GM23248 (cell line): ENCODE measurements at regions not wholly inside any gene's neighbourhood (a gene's known extent, or its start where the extent isn't known, plus 50 kb on each side); places are given as distances from the start of the nearest gene placed in this dataset.
A peak's percentile ranks its signal among the peaks of the same experiment; 100 is the strongest.
"Not testable (repeated sequence)": the region's sequence is repeated elsewhere in the genome, so short reads cannot be mapped to it uniquely, and the experiment has no call there.

ENCODE experiments used
- DNase-seq: peaks from one replicate; pipeline ENCODE4 v3.0.0-alpha.2; 2015
- H2AFZ ChIP-seq: fragments of 200-600 bp; sonication (generic); 2 replicates; pipeline ENCODE4 v1.6.1; 2016; ENCODE audit warnings: antibody characterized with exemption
- H3F3A ChIP-seq: fragments of 200-600 bp; sonication (generic); 2 replicates; pipeline ENCODE4 v1.6.1; 2016; ENCODE audit warnings: mild to moderate bottlenecking, antibody characterized with exemption, mixed run types; ENCODE audit not compliant: insufficient read depth
- H3K27ac ChIP-seq: fragments of 200-600 bp; sonication (generic); 2 replicates; pipeline ENCODE4 v1.5.1; 2016; ENCODE audit warnings: mild to moderate bottlenecking
- H3K27me3 ChIP-seq: fragments of 200-600 bp; sonication (generic); replicated peaks from 2 replicates; pipeline ENCODE4 v1.6.1; 2016; ENCODE audit warnings: mild to moderate bottlenecking; ENCODE audit not compliant: insufficient read depth
- H3K36me3 ChIP-seq: fragments of 200-600 bp; sonication (generic); 2 replicates; pipeline ENCODE4 v1.6.1; 2016; ENCODE audit warnings: low read depth, mild to moderate bottlenecking
- H3K4me1 ChIP-seq: fragments of 200-600 bp; sonication (generic); 2 replicates; pipeline ENCODE4 v1.6.1; 2016; ENCODE audit warnings: mild to moderate bottlenecking; ENCODE audit not compliant: insufficient read depth
- H3K4me2 ChIP-seq: fragments of 200-600 bp; sonication (generic); one replicate; pipeline ENCODE4 v1.6.1; 2016; ENCODE audit warnings: mild to moderate bottlenecking; ENCODE audit not compliant: unreplicated experiment
- H3K4me3 ChIP-seq: fragments of 200-600 bp; sonication (generic); 2 replicates; pipeline ENCODE4 v1.5.1; 2016; ENCODE audit warnings: mild to moderate bottlenecking
- H3K79me2 ChIP-seq: fragments of 200-600 bp; sonication (generic); 2 replicates; pipeline ENCODE4 v1.6.1; 2016; ENCODE audit warnings: mild to moderate bottlenecking; ENCODE audit not compliant: insufficient read depth
- H3K9ac ChIP-seq: fragments of 200-600 bp; sonication (generic); 2 replicates; pipeline ENCODE4 v1.6.1; 2016; ENCODE audit warnings: mild to moderate bottlenecking
- H3K9me2 ChIP-seq: fragments of 200-600 bp; sonication (generic); 2 replicates; pipeline ENCODE4 v1.6.1; 2016; ENCODE audit warnings: mixed run types, mild to moderate bottlenecking, moderate library complexity; ENCODE audit not compliant: insufficient read depth
- H3K9me3 ChIP-seq: fragments of 200-600 bp; sonication (generic); one replicate; pipeline ENCODE4 v1.6.1; 2017; ENCODE audit warnings: low read depth
- H4K20me1 ChIP-seq: fragments of 200-600 bp; sonication (generic); 2 replicates; pipeline ENCODE4 v1.6.0; 2016; ENCODE audit not compliant: insufficient read depth
- EZH2 ChIP-seq: fragments of 200-600 bp; sonication (generic); IDR thresholded peaks from 2 replicates; pipeline ENCODE4 v1.6.1; 2018; ENCODE audit warnings: antibody characterized with exemption, mild to moderate bottlenecking; ENCODE audit not compliant: insufficient read depth, poor library complexity, severe bottlenecking
- EZH2phosphoT487 ChIP-seq: fragments of 200-600 bp; sonication (generic); IDR thresholded peaks from 2 replicates; pipeline ENCODE4 v1.6.1; 2018; ENCODE audit warnings: antibody characterized with exemption, moderate library complexity, mild to moderate bottlenecking, low read depth; ENCODE audit not compliant: insufficient read depth
- WGBS, 2 experiments: methylation state at CpG; one replicate each; pipeline ENCODE4 v1.1.6; 2015 to 2017; ENCODE audit warnings: low lambda C conversion rate in 2 of 2, low coverage in 1 of 2; ENCODE audit errors: missing lambda C conversion rate in 2 of 2; 5-methylcytosine and 5-hydroxymethylcytosine counted together
- in situ Hi-C: fragments of 300-500 bp; cut with MboI; formaldehyde crosslinking; loops from 2 replicates; pipeline ENCODE4 v1.15.0; 2020

DNA sequence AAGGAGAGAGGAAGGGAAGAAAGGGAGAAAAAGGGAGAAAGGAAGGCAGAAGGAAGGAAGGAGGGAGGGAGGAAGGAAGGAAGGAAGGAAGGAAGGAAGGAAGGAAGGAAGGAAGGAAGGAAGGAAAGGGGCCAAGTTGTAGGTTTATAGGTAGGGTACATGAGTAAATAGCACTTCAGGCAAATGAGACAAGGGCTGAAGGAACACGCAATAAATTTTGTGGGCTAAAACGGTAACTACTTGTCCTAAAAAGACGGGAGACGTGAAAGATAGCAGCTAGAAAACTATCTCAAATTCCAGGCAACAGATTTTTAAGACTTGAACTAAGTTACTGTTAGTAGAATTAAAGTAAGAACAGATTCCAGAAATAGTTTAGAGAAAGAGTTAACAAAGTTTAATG lies 129.3 kb upstream of the XIRP2 start:
- TF ChIP-seq EZH2, result no peak
- no peak for TF ChIP-seq EZH2phosphoT487
- Histone ChIP-seq H3K79me2 (no peaks in the 10 kb centered on the region), H3K4me3 (no peak overlapping the region), H4K20me1 (no peaks in the 10 kb centered on the region), H3K27ac (no peak overlapping the region), H3F3A (no peaks in the 10 kb centered on the region), H3K9me2 (no peaks in the 10 kb centered on the region), H3K4me1 (no peaks in the 10 kb centered on the region), H3K4me2 (no peak overlapping the region), H2AFZ (no peak overlapping the region), H3K9ac (no peak overlapping the region), H3K36me3 (no peaks in the 10 kb centered on the region), H3K9me3 (no peaks in the 10 kb centered on the region), H3K27me3 (no peaks in the 10 kb centered on the region)
- in situ Hi-C loops, result no loop called here
- 14 to 22% methylated on average over 4 of the region's 4 CpGs for WGBS, 2 experiments
- no peak for DNase-seq

DNA sequence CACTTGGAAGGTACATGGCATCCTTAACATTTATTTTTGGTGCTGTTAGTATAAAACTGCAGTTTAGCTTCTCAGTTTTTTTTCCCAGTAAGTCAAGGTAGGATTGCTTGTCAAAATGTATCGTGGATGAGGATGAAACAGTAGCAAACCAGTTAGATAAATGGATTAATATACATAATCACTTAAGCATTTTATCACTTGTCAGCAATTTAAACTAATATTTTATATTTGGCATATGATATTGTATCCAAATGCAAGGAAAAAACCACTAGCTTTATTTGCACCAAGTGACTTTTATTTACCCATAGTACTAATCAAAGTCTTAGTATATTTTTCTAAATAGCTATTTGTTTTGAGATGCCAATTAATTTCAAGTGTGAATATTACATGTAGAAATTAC lies 137.7 kb upstream of the XIRP2 start:
- H3K9me3 ChIP-seq, result peaks cover 9% of the 10 kb centered on the region
- 4 to 5% methylated on average over 1 of the region's 1 CpG for WGBS, 2 experiments
- H3K4me3 ChIP-seq, result no peak overlapping the region
- H3K9ac ChIP-seq, result no peak overlapping the region
- no peak overlapping the region for H2AFZ ChIP-seq
- no peaks in the 10 kb centered on the region for H3K79me2 ChIP-seq
- H3K36me3 ChIP-seq, result no peaks in the 10 kb centered on the region
- no peaks in the 10 kb centered on the region for H4K20me1 ChIP-seq
- no peak overlapping the region for H3K27ac ChIP-seq
- no peak for DNase-seq
- no peaks in the 10 kb centered on the region for H3K9me2 ChIP-seq
- H3K4me2 ChIP-seq, result no peak overlapping the region
- TF ChIP-seq EZH2, result no peak
- no peaks in the 10 kb centered on the region for H3F3A ChIP-seq
- in situ Hi-C loops, result no loop called here
- no peaks in the 10 kb centered on the region for H3K4me1 ChIP-seq
- no peaks in the 10 kb centered on the region for H3K27me3 ChIP-seq

DNA sequence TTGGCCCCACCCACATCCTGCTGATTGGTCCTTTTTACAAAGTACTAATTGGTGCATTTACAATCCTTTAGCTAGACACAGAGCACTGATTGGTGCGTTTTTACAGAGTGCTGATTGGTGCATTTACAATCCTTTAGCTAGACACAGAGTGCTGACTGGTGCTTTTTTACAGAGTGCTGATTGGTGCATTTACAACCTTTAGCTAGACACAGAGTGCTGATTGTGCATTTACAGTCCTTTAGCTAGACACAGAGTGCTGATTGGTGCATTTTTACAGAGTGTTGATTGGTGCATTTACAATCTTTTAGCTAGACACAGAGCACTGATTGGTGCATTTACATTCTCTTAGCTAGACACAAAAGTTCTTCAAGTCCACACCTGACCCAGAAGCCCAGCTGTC lies 144.2 kb upstream of the XIRP2 start:
- H3K4me3 ChIP-seq, H3K4me1 ChIP-seq, in situ Hi-C loops, H3K79me2 ChIP-seq, H2AFZ ChIP-seq, H3F3A ChIP-seq, H4K20me1 ChIP-seq, DNase-seq, H3K9ac ChIP-seq, H3K9me2 ChIP-seq, H3K9me3 ChIP-seq, H3K27ac ChIP-seq, H3K4me2 ChIP-seq, H3K27me3 ChIP-seq, H3K36me3 ChIP-seq: not testable (repeated sequence)
- WGBS, 2 experiments, result 33 to 45% methylated on average over 1 of the region's 1 CpG

DNA sequence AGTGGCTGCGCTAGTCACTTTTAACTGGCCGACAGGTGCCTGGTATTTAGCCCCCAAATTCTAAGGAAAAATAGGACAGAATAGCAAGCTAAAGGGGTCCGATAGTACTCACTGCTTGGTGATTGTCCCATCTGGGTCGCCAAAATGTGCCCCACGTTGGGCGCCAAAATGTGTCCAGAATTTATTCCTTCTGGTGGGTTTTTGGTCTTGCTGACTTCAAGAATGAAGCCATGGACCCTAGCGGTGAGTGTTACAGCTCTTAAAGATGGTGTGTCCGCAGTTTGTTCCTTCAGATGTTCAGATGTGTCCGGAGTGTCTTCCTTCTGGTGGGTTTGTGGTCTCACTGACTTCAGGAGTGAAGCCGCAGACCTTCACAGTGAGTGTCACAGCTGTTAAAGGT lies 144.8 kb upstream of the XIRP2 start:
- H3K27ac ChIP-seq, H3K9ac ChIP-seq, H3K4me1 ChIP-seq, in situ Hi-C loops, H3K4me2 ChIP-seq, H2AFZ ChIP-seq, H3K27me3 ChIP-seq, H3K4me3 ChIP-seq, H3K9me3 ChIP-seq, H3F3A ChIP-seq, H4K20me1 ChIP-seq, H3K9me2 ChIP-seq, H3K36me3 ChIP-seq, H3K79me2 ChIP-seq: not testable (repeated sequence)
- peak; percentile 9 for DNase-seq
- 56 to 57% methylated on average over 10 of the region's 10 CpGs for WGBS, 2 experiments

DNA sequence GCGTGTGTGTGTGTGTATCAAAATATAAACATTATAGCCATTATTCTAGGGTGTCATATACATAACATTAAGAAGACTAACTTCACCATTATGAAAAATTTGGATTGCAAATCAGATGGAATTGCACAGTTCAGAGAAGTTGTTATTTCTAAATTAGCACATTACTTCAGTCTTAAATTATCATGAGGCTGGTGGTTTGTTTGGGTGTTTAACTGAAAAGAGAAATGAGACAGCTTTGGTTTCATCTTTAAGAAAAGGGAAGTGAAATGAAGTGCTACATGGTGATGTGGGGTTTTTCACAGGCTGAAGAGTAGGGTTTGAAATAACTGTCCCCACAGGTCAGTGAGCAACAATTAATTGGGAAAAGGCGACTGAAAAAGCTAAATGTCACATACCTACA lies 161.2 kb upstream of the XIRP2 start:
- no peaks in the 10 kb centered on the region for H4K20me1 ChIP-seq
- 10 to 12% methylated on average over 2 of the region's 2 CpGs for WGBS, 2 experiments
- H3K27ac ChIP-seq, result no peak overlapping the region

More for the DNA sequence above, 161.2 kb upstream of the XIRP2 start:
- TF ChIP-seq EZH2phosphoT487, result no peak
- no peak for TF ChIP-seq EZH2
- no peak overlapping the region for H3K4me2 ChIP-seq
- H3K27me3 ChIP-seq, result no peaks in the 10 kb centered on the region
- no peak for DNase-seq
- no peaks in the 10 kb centered on the region for H3K79me2 ChIP-seq
- no peaks in the 10 kb centered on the region for H3K9me2 ChIP-seq
- H2AFZ ChIP-seq, result no peak overlapping the region
- H3K4me3 ChIP-seq, result no peak overlapping the region
- H3K36me3 ChIP-seq, result no peaks in the 10 kb centered on the region
- H3F3A ChIP-seq, result no peaks in the 10 kb centered on the region
- H3K9ac ChIP-seq, result no peak overlapping the region
- no peaks in the 10 kb centered on the region for H3K9me3 ChIP-seq
- no peaks in the 10 kb centered on the region for H3K4me1 ChIP-seq
- in situ Hi-C loops, result no loop called here
